ENCODE measurements at regions not wholly inside any gene's neighbourhood (a gene's known extent, or its start where the extent isn't known, plus 50 kb on each side); places are given as distances from the start of the nearest gene placed in this dataset.

- TF ChIP-seq CTCF (IDR thresholded peaks at IDR 0.05; ENCODE audit: low read depth, low read length), result no peak
- peak overlapping the region; percentile 31 for H3K27ac ChIP-seq (ENCODE audit: low read depth, low read length)
- no peaks in the 10 kb centered on the region for H3K27me3 ChIP-seq (ENCODE audit: control insufficient read depth, insufficient read depth, low read length)
- H3K9me3 ChIP-seq (ENCODE audit: control insufficient read depth, insufficient read depth, low read length), result peaks cover 9% of the 10 kb centered on the region
- ChIA-PET POLR2A (interaction anchor here (1.0 kb wide), 1 partner anchor 77 kb away, joined by 3 read pairs; no protein-coding TSS in a partner anchor), CTCF (no interaction called here)
- no peak overlapping the region for H3K4me3 ChIP-seq (ENCODE audit: low read depth, low read length)
- peak; percentile 67 for DNase-seq (ENCODE audit: low read depth, low spot score)
These were observed 81.0 kb upstream of the TMEM17 start for GRCh38 chr2:62586981-62587380.

GRCh38 chr2:62578803-62579640 lies 73.0 kb upstream of the TMEM17 start:
- ChIA-PET CTCF (no interaction called here), POLR2A (interaction anchor here (1.0 to 1.9 kb wide), 4 partner anchors 17 to 125 kb away, joined by 3 to 6 read pairs (median 4); no protein-coding TSS in a partner anchor)
- Histone ChIP-seq H3K9me3 (ENCODE audit: control insufficient read depth, insufficient read depth, low read length) (no peaks in the 10 kb centered on the region), H3K27ac (ENCODE audit: low read depth, low read length) (peak overlapping the region; percentile 90), H3K27me3 (ENCODE audit: control insufficient read depth, insufficient read depth, low read length) (no peaks in the 10 kb centered on the region), H3K4me3 (ENCODE audit: low read depth, low read length) (no peak overlapping the region)
- TF ChIP-seq CTCF (IDR thresholded peaks at IDR 0.05; ENCODE audit: low read depth, low read length), result no peak
- peak; percentile 33 for DNase-seq (ENCODE audit: low read depth, low spot score)

- Histone ChIP-seq H3K27me3 (ENCODE audit: control insufficient read depth, insufficient read depth, low read length) (no peaks in the 10 kb centered on the region), H3K4me3 (ENCODE audit: low read depth, low read length) (no peak overlapping the region), H3K9me3 (ENCODE audit: control insufficient read depth, insufficient read depth, low read length) (no peaks in the 10 kb centered on the region), H3K27ac (ENCODE audit: low read depth, low read length) (peak overlapping the region; percentile 90)
- peak; percentile 50 for DNase-seq (ENCODE audit: low read depth, low spot score)
- TF ChIP-seq CTCF (IDR thresholded peaks at IDR 0.05; ENCODE audit: low read depth, low read length), result no peak
- ChIA-PET POLR2A (interaction anchor here (1.0 to 1.9 kb wide), 4 partner anchors 18 to 126 kb away, joined by 3 to 6 read pairs (median 4); no protein-coding TSS in a partner anchor), CTCF (no interaction called here)
These were observed 72.2 kb upstream of the TMEM17 start for GRCh38 chr2:62577994-62578781.

- H3K27me3 ChIP-seq (ENCODE audit: control insufficient read depth, insufficient read depth, low read length), result no peaks in the 10 kb centered on the region
- H3K27ac ChIP-seq (ENCODE audit: low read depth, low read length), result no peak overlapping the region
- no peak for TF ChIP-seq CTCF (IDR thresholded peaks at IDR 0.05; ENCODE audit: low read depth, low read length)
- DNase-seq (ENCODE audit: low read depth, low spot score), result no peak
- POLR2A ChIA-PET, result no interaction called here
- H3K9me3 ChIP-seq (ENCODE audit: control insufficient read depth, insufficient read depth, low read length), result no peaks in the 10 kb centered on the region
- CTCF ChIA-PET, result interaction anchor here (0.9 to 1.0 kb wide), 2 partner anchors 14 to 120 kb away, joined by 3 read pairs; no protein-coding TSS in a partner anchor
- no peak overlapping the region for H3K4me3 ChIP-seq (ENCODE audit: low read depth, low read length)
These were observed 70.4 kb upstream of the TMEM17 start for GRCh38 chr2:62576276-62576939.
